ENCODE measurements at regions not wholly inside any gene's neighbourhood (a gene's known extent, or its start where the extent isn't known, plus 50 kb on each side); places are given as distances from the start of the nearest gene placed in this dataset.
"Not testable (repeated sequence)": the region's sequence is repeated elsewhere in the genome, so short reads cannot be mapped to it uniquely, and the experiment has no call there.

DNA sequence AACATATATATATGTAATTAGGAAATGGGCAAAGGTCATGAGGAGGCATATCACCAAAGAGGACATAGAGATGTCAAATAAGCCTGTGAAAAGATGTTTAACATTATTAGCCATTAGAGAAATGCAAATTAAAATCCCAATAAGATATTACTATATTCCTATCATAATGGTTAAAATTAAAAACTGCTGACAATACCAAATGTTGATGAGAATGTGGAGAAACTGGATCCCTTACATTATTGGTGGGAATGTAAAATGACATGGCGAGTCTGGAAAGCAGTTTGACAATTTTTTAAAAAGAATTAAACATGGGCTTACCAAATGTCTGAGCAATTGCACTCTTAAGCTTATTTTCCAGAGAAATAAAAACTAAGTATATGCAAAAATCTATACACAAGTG lies 1821.6 kb upstream of the C9orf72 start:
- in situ Hi-C loops (cut with MboI; ENCODE audit: low sequenced_read_pairs), result no loop called here

DNA sequence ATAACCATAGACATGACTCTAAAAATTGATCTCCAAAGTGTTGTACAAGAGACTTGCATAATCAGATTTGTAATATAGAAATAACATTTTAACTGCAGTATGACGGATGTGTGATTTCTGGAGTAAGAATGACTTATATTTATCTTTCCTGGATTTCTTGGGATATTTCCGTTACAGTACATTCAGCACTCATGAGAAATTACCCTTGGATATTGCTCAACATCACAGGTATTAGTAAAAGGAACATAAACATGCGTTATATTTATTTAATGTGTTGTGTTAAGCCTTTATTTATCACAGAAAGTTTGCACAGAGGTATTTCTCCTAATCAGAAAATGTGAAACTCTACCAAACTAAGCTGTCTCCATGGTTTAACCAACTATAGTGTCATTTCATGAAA lies 1823.9 kb upstream of the C9orf72 start:
- in situ Hi-C loops (cut with MboI; ENCODE audit: low sequenced_read_pairs), result no loop called here

DNA sequence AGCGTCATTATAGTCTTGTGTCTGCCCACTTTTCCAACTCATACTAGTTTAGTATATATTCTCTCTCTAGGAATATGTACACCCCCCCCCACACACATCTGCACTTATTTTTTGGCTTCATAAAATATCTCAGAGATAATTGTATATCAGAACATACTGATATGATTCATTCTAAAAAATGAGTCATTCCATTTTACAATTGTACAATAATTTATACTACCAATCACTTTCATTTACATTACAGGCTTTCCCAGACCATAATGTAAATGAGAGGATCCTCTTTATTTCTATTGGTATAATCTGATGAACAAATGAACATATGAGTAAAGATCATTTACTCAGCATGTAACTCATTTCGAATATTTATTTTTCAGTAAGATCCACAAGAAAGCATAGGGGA lies 1842.9 kb upstream of the C9orf72 start:
- in situ Hi-C loops (cut with MboI; ENCODE audit: low sequenced_read_pairs), result no loop called here

DNA sequence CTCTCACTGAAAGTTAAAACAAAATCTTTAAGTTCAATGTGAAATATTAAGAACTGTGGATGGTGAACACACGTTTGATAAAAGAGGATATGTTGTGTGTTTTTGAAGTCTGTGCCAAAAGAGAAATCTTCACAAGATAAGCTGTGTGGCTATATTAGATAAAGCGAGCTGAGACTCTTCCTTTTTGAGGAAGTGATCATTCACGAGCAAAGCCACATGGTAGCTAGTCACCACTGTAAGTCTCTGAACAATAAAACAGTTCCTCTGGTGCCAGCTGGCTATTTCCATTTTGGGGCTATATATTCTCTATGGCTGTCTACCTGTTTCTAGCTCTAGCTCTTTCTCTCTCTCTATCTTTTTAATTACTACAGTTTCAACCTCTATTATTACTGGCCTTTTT lies 1849.2 kb upstream of the C9orf72 start:
- in situ Hi-C loops (cut with MboI; ENCODE audit: low sequenced_read_pairs), result no loop called here

DNA sequence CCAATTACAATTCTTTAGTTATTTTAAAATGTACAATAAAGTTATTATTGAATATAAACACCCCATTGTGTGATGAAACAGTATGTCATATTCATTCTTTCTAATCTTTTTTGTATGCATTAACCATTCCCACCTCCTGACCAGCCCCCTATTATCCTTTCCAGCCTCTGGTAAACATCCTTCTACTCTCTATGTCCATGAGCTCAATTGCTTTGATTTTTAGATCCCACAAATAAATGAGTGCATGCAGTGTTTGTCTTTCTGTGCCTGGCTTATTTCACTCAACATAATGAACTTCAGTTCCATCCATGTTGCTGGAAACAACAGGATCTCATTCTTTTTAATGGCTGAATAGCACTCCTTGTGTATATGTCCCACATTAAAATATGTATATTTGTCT lies 1858.9 kb upstream of the C9orf72 start:
- in situ Hi-C loops (cut with MboI; ENCODE audit: low sequenced_read_pairs), result no loop called here

DNA sequence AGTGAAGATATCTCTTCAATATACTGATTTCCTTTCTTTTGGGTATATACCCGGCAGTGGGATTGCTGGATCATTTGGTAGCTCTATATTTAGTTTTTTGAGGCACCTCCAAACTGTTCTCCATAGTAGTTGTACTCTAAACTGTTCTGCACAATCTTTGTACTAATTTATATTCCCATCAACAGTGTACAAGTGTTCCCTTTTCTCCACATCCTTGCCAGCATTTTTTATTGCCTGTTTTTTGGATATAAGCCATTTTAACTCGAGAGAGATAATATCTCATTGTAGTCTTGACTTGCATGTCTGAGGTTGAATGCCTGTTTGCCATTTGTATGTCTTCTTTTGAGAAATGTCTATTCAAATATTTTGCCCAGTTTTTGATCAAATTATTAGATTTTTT lies 1859.4 kb upstream of the C9orf72 start:
- in situ Hi-C loops (cut with MboI; ENCODE audit: low sequenced_read_pairs), result not testable (repeated sequence)

DNA sequence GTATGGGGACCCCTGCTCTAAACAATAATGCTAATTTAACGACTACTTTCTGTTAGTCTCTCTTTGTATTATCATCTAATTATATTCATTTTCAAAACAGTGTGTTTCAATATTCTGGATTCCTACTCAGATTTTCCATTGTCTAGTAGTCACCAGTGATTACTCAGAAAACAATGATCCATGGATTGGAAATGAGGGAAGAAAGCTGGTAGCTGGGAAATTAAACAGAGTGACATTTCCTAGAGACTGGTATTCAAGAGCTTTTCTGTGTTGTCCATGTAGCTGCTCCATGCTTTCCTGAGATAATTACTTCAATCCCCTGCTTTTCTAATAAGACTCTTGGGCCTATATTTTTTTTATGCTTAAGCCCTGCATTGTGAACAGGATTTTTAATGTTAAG lies 1862.1 kb upstream of the C9orf72 start:
- in situ Hi-C loops (cut with MboI; ENCODE audit: low sequenced_read_pairs), result no loop called here

DNA sequence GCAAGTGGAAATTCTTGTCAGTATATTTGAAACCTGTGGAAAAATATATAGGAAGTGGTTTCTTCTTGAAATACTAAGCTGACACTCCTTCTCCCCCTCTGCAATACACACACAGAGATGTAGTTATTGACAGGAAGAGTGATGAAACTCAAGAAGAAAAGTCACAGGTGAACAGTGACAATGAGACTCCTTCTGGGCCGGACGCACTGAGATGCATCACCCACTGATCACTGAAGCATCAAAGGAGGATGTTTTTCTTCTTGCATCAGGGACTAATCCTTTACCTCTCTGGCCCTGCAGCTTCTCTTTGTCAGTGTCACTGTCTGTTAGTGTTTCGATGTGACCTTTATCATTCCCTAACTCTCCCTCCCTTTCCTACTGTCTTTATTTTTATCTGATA lies 1864.2 kb upstream of the C9orf72 start:
- in situ Hi-C loops (cut with MboI; ENCODE audit: low sequenced_read_pairs), result no loop called here

DNA sequence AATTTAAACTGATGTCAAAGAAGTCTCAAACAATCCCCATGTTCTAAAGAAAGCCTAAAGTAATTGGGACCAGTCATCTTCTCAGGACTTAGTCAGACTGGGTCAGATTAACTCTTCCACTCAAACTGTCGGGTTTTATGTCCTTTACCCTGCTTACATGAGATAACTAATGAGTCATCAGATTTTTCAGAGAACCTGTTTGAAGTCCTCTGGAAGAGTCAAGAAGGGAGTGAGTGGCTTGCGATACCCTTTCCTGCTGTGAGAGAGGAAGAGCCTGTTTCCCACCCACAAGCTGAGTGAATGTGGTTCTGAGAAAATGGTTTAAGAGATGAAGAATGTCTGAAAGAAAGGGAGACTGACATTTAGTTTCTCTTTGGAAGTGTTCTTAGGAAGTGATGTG lies 1866.7 kb upstream of the C9orf72 start:
- in situ Hi-C loops (cut with MboI; ENCODE audit: low sequenced_read_pairs), result no loop called here

DNA sequence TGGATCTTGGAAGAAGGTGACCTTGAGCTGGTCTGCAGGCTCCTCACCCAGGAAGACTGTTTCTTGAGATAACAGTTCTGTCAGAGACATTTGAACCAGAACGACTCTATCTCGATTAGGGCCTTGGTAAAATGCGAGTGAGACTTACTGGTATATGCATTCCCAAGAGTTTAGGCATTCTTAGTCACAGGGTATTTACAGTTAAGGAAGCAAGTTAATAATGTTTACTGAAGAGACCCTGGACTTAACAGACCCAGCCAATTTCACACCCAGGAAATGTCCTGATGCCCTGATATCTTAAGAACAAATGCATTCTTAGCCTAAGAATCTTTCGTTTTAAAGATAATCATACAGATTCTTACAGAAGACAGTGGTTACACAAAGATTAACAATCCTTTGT lies 1867.2 kb upstream of the C9orf72 start:
- in situ Hi-C loops (cut with MboI; ENCODE audit: low sequenced_read_pairs), result no loop called here

DNA sequence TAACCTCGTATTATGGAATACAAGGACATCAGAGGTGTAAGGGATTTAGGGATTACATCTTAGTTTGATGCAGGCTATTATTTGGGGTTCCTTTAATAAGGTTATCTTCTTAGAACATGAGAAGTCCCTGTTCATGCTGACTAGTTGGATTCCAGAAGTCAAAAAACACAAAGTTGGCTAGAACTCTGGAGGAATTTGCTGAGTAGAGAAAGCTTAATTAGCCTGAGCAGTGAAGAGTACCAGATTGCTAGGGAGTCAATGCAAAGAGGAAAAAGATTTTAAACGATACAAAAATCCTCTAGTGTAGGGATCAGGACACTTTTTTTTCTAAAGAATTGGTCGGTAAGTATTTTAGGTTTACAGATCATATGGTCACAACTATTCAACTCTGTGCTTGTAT lies 1872.5 kb upstream of the C9orf72 start:
- in situ Hi-C loops (cut with MboI; ENCODE audit: low sequenced_read_pairs), result no loop called here

DNA sequence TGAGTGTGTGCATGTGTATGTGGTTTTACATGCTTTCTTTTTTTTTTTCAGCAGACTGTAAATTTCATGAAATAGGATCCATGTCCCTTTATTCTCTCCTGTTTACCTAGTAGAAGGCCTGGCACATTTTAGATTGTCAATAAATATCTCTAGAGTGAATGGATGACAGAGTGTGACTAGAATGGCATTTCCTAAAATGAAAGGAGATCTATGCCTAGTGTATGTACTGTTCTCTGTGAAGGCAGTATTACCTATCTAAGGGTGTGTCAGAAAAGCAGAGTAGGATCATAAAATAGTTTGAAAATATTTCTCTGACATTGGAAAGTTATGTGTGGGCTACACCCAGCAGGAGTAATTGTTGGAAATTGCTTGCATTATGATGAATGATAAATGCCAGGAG lies 1876.0 kb upstream of the C9orf72 start:
- in situ Hi-C loops (cut with MboI; ENCODE audit: low sequenced_read_pairs), result no loop called here

DNA sequence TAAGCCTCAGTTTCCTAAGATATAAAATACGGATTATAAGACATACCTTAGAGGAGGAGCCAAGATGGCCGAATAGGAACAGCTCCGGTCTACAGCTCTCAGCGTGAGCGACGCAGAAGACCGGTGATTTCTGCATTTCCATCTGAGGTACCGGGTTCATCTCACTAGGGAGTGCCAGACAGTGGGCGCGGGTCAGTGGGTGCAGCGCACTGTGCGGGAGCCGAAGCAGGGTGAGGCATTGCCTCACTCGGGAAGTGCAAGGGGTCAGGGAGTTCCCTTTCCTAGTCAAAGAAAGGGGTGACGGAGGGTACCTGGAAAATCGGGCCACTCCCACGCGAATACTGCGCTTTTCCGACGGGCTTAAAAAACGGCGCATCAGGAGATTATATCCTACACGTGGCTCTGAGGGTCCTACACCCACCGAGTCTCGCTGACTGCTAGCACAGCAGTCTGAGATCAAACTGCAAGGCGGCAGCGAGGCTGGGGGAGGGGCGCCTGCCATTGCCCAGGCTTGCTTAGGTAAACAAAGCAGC lies 1877.1 kb upstream of the C9orf72 start:
- in situ Hi-C loops (cut with MboI; ENCODE audit: low sequenced_read_pairs), result not testable (repeated sequence)

DNA sequence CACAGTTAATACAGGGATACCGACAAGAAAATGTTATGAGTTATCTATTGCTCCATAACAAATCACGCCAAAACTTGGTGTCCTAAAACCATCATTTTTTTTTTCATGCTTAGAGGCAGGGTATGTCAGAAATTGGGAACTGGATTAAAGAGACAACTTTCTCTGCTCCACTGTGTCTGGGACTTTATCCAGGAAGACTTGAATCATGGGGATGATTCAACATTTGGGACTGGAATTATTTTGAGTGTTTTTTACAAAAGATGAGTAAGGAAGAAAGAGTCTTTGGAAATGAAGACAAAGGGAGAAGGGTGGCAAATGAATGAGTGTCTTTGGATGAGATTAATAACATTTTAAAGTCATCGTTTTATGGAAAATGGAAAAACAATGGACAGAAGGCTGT lies 1883.7 kb upstream of the C9orf72 start:
- in situ Hi-C loops (cut with MboI; ENCODE audit: low sequenced_read_pairs), result no loop called here

DNA sequence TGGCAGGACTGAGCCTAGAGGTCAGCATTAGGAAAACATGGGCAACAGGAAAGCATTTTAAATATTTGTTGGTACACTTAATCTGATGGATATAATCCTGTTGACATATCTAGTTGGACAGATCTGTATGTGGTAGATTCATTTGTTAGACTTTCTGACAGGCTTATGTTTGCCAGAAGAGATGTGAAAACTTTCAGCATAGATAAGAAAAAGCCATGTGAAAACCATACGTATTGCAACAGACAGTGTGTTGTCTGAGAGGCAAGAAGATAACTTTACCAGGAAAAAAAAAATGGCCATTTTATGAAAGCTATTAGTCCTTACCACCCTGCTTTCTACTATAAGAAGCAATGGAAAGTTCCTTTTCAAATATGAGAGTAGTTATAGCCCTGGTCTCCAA lies 1902.2 kb upstream of the C9orf72 start:
- in situ Hi-C loops (cut with MboI; ENCODE audit: low sequenced_read_pairs), result no loop called here

DNA sequence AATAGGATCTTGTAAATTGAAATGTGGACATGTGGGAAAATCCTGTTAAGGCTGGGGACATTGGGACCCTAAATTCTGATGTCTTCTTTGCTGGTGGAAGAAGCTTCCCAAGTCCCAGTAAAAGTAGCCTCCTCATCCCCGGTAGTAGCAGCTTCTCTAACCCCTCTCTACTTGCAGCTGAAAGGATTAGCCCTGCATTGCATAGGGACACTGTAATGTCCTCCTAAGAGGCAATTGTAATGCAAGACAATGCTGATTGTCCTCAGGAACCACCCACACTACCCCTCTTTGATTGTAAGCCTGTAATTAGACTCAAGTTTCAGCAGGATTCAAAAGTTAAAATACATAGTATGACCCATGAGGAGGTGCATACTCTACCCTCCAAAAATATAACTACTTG lies 1938.4 kb upstream of the C9orf72 start:
- in situ Hi-C loops (cut with MboI; ENCODE audit: low sequenced_read_pairs), result no loop called here

DNA sequence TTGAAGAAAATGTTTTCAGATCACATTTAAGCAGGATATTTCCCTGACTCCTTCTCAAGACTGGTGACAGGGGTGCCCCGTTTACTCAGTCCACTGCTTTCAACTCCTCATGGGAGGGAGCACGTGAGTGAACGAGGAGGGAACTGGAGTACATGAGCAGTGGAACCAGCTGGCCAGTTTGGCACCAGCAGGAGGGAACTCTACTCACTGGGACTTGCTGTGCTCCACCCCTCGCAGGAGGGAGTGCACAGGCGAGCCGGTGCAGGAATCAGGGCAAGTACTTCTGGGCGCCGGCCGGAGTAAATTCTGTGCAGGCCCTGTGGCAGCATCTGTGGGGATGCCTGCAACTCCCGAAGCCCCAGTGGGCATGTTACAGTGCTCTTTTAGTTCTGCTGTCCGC lies 1941.1 kb upstream of the C9orf72 start:
- in situ Hi-C loops (cut with MboI; ENCODE audit: low sequenced_read_pairs), result no loop called here

DNA sequence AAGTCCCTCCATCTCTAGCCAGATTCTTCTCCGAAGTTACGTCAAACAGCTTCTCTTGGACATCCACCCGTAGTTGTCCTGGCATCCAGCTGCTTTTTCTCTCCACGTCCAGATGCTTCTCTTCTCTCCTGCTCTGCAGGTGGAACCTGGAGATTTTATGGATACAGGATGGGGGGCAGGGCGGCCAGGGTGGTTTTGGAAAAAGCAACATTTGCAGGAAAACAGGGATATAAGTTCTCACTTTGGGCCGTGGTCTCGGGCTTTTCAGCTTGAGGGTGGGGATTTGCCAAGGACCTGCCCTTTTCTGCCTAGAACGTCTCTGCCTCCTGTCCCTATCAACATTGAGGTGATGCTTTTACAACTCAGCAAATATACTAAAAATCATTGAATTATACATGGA lies 1941.6 kb upstream of the C9orf72 start:
- in situ Hi-C loops (cut with MboI; ENCODE audit: low sequenced_read_pairs), result no loop called here

DNA sequence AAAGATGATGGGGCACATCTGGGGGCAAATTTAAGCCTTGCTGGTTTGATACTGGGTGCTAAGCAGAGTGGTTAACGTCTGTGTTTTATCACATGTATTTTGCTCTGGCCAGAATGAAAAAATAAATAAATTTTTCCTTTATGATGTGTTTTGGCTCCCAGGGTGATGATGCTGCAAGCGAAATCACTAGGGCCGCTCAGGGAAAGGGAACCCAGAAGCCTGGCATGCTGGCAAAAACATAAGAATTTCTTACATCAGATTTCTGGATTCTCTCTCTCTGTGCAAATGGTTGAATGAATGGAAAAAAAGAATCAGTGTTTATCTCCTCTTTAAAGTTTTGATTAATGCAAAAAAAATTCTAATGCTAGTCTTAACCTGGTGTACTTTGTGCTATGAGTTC lies 1975.2 kb upstream of the C9orf72 start:
- in situ Hi-C loops (cut with MboI; ENCODE audit: low sequenced_read_pairs), result no loop called here

DNA sequence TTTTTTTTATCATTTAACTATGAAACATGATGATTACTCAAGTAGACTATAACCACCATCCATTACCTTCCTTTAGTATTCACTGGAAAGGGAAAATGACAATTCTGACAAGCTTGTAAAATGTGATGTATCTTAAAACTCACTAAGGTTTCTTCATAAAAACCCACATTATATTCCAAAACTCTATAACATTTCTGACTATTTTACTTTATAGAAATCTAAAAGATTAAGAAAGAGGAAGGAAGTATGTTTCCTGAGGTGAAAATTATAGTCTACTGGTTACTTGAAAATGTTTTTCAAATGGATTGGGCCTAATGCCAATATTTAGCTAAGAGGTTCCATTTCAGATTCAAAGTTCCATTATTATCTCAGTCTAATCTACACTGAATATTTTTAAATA lies 1982.2 kb upstream of the C9orf72 start:
- in situ Hi-C loops (cut with MboI; ENCODE audit: low sequenced_read_pairs), result no loop called here

DNA sequence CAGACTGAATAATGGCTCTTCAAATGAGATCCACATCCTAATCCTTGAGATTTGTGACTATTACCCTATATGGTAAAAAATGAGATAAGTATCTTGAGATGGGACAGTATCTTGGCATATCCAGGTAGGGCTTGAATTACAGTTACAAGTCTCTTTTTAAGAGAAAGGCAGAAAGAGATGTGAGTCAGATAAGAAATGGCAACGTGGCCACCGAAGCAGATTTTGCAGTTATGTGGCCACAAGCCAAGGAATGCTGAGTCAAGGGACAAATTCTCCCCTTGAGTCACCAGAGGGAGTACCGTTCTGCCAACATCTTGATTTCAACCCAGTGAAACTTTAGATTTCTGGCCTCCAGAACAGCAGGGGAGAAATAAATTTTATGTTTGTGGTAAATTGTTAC lies 1983.0 kb upstream of the C9orf72 start:
- in situ Hi-C loops (cut with MboI; ENCODE audit: low sequenced_read_pairs), result no loop called here

DNA sequence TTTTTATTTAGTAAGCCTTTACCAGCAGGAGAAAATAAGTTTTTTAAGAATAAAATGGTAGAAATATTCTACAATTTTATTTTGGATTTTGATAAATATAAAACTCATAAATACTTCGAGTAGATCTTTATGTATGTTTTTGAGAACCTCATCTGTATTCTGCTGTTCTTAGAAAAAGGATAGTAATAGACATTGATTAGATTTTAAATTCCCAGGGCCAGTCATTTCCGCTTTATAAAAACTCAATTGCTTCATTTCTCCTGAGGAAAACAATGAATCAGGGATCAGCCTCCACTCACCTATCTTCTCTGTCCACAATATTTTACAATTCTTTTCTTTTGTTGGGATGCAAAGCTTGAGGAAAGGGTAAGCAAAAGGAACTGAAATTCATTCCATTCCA lies 1983.5 kb upstream of the C9orf72 start:
- in situ Hi-C loops (cut with MboI; ENCODE audit: low sequenced_read_pairs), result no loop called here

DNA sequence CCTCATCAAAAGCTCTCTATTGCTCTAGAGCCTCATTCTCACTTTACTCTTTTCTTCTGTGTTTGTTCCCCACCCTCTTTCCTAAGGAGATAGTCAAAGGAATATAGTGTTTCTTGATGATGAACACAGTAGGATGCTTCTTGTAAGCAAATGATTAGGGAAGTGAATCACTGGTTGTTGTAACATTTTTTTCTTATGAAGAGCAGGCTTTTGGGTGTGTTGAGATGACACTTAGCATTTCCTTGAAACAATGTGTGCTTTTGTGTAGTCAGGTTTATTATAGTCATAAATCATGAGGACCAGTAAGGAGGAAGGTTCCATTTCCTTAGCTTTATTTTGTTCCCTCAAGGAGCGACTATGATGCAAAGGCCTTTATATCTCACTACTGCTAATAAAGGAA lies 1991.3 kb upstream of the C9orf72 start:
- in situ Hi-C loops (cut with MboI; ENCODE audit: low sequenced_read_pairs), result no loop called here

DNA sequence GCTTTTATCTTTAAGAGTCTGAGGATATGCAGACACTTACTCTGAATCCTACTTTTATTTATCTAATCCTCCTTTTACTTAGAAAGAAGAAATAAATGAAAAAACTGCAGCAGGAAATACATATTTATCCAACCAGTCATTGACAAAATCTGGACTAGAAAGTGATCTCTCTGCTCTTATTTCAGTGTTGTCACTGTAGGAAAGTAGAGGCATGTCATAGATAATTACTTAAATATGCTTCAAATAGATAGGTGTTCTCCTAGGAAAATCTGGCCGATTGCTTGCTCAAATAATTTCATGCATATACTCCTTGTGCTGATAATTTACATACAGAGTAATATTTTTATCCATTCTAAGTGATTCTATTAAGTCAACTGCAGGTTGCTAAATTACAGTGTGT lies 2001.9 kb upstream of the C9orf72 start:
- in situ Hi-C loops (cut with MboI; ENCODE audit: low sequenced_read_pairs), result no loop called here

Measured in HL-60/S4 (cell line).